Caco-2 (cell line): ENCODE measurements at regions not wholly inside any gene's neighbourhood (a gene's known extent, or its start where the extent isn't known, plus 50 kb on each side); places are given as distances from the start of the nearest gene placed in this dataset.
A peak's percentile ranks its signal among the peaks of the same experiment; 100 is the strongest.

Source experiments
- BruUV-seq: library from RNA; stranded (reverse); fragments of 400-500 nt; replicated peaks from 2 replicates; lab custom pipeline; 2021; lab: Mats Ljungman, UMichigan
- CTCF ChIA-PET: fragments of 300-600 bp; sonication (Branson Sonifier 250); formaldehyde crosslinking; loops from one replicate; lab custom pipeline; 2022; ENCODE audit warnings: antibody characterized with exemption; lab: Charles Lee
- POLR2A ChIA-PET: fragments of 300-600 bp; sonication (Branson Sonifier 250); formaldehyde crosslinking; loops from one replicate; lab custom pipeline; 2022; ENCODE audit warnings: antibody characterized with exemption; lab: Charles Lee
- DNase-seq, 2 experiments: peaks; one replicate each; pipeline versions ENCODE4 v3.0.0 to v3.0.0-alpha.2; 2020 to 2022
- H3K27me3 ChIP-seq: replicated peaks from 2 replicates; pipeline ENCODE4 v1.6.0; 2011; ENCODE audit warnings: low read length; ENCODE audit not compliant: control insufficient read depth, insufficient read depth
- H3K36me3 ChIP-seq: 2 replicates; pipeline ENCODE4 v1.5.1; 2011; ENCODE audit warnings: low read length; ENCODE audit not compliant: control insufficient read depth, insufficient read depth
- H3K4me1 ChIP-seq: fragments of 250-450 bp; sonication (Bioruptor Pico); 2 replicates; pipeline ENCODE4 v1.5.1; 2020; ENCODE audit warnings: mild to moderate bottlenecking
- H3K4me3 ChIP-seq: 2 replicates; pipeline ENCODE4 v1.5.1; 2011; ENCODE audit warnings: low read depth, mild to moderate bottlenecking, control low read depth, low read length
- H3K9me3 ChIP-seq: fragments of 250-450 bp; sonication (Bioruptor Pico); 2 replicates; pipeline ENCODE4 v1.5.1; 2020; ENCODE audit warnings: mild to moderate bottlenecking, moderate library complexity
- H3K27ac Mint-ChIP-seq: one replicate; pipeline ENCODE4 v1.8.0; 2022; ENCODE audit warnings: mixed read lengths; ENCODE audit not compliant: unreplicated experiment
- H3K27me3 Mint-ChIP-seq: one replicate; pipeline ENCODE4 v1.8.0; 2022; ENCODE audit warnings: mixed read lengths; ENCODE audit not compliant: insufficient read depth, unreplicated experiment
- H3K36me3 Mint-ChIP-seq: one replicate; pipeline ENCODE4 v1.8.0; 2022; ENCODE audit warnings: mild to moderate bottlenecking, mixed read lengths; ENCODE audit not compliant: insufficient read depth, unreplicated experiment
- H3K4me1 Mint-ChIP-seq: one replicate; pipeline ENCODE4 v1.8.0; 2022; ENCODE audit warnings: low read depth, mixed read lengths; ENCODE audit not compliant: unreplicated experiment
- H3K4me3 Mint-ChIP-seq: one replicate; pipeline ENCODE4 v1.8.0; 2022; ENCODE audit warnings: mild to moderate bottlenecking, moderate library complexity, mixed read lengths; ENCODE audit not compliant: unreplicated experiment
- H3K9me3 Mint-ChIP-seq: one replicate; pipeline ENCODE4 v1.8.0; 2022; ENCODE audit warnings: mixed read lengths; ENCODE audit not compliant: unreplicated experiment
- CTCF ChIP-seq, 2 experiments: fragments of 200-600 bp in 1 of 2; IDR thresholded peaks; 1 replicate in 1 of 2; 2 replicates in 1 of 2; pipeline versions ENCODE4 v1.5.1 to v1.8.0; 2011 to 2022; ENCODE audit warnings: antibody characterized with exemption in 1 of 2, control low read depth in 1 of 2, inconsistent platforms in 1 of 2, low read depth in 1 of 2, low read length in 1 of 2, mild to moderate bottlenecking in 1 of 2, moderate library complexity in 1 of 2; ENCODE audit not compliant: insufficient read depth in 1 of 2, severe bottlenecking in 1 of 2, unreplicated experiment in 1 of 2
- intact Hi-C: fragments of 100-400 bp; cut with micrococcal nuclease; formaldehyde crosslinking; loops from one replicate; pipeline ENCODE4 v1.10.0; 2022; ENCODE audit not compliant: unreplicated experiment

- H3K36me3 ChIP-seq = no peaks in the 10 kb centered on the region
- H3K27me3 ChIP-seq = no peaks in the 10 kb centered on the region
- peaks cover 32% of the 10 kb centered on the region for H3K4me1 ChIP-seq
- no peaks in the 10 kb centered on the region for H3K4me1 Mint-ChIP-seq
- POLR2A ChIA-PET = interaction anchor here (0.6 to 2.6 kb wide), 3 partner anchors 12 to 23 kb away, joined by 3 to 11 read pairs (median 3); no protein-coding TSS in a partner anchor
- no peaks in the 10 kb centered on the region for H3K27me3 Mint-ChIP-seq
- peaks cover 10% of the 10 kb centered on the region for H3K9me3 ChIP-seq
- H3K36me3 Mint-ChIP-seq = peaks cover 6% of the 10 kb centered on the region
- no peak for DNase-seq
- H3K4me3 ChIP-seq = no peak overlapping the region
- H3K9me3 Mint-ChIP-seq = peaks cover 9% of the 10 kb centered on the region
- CTCF ChIA-PET = interaction anchor here (0.7 to 0.8 kb wide), 2 partner anchors 13 to 23 kb away, joined by 3 to 4 read pairs; no protein-coding TSS in a partner anchor
- no peak overlapping the region for H3K4me3 Mint-ChIP-seq
- intact Hi-C loops = no loop called here
- BruUV-seq = no TSS peak
- H3K27ac Mint-ChIP-seq = peak overlapping the region; percentile 72
- TF ChIP-seq CTCF (IDR thresholded peaks at IDR 0.05; ENCODE audit: insufficient read depth in 1 of 2, low read depth in 1 of 2, low read length in 1 of 2, severe bottlenecking in 1 of 2, unreplicated experiment in 1 of 2) = no peak
These were observed 106.4 kb downstream of the SIK1 start for GRCh38 chr21:43320526-43320925.

- no peak overlapping the region for H3K27ac Mint-ChIP-seq
- peaks cover 6% of the 10 kb centered on the region for H3K36me3 Mint-ChIP-seq
- no peak overlapping the region for H3K4me3 Mint-ChIP-seq
- TF ChIP-seq CTCF (IDR thresholded peaks at IDR 0.05; ENCODE audit: insufficient read depth in 1 of 2, low read depth in 1 of 2, low read length in 1 of 2, severe bottlenecking in 1 of 2, unreplicated experiment in 1 of 2) = no peak
- intact Hi-C loops = no loop called here
- CTCF ChIA-PET = no interaction called here
- Histone ChIP-seq H3K9me3 (peaks cover 10% of the 10 kb centered on the region), H3K4me1 (peaks cover 32% of the 10 kb centered on the region), H3K4me3 (no peak overlapping the region), H3K36me3 (no peaks in the 10 kb centered on the region), H3K27me3 (no peaks in the 10 kb centered on the region)
- POLR2A ChIA-PET = interaction anchor here (2.6 kb wide), 1 partner anchor 15 kb away, joined by 11 read pairs; no protein-coding TSS in a partner anchor
- no peaks in the 10 kb centered on the region for H3K4me1 Mint-ChIP-seq
- no TSS peak for BruUV-seq
- no peaks in the 10 kb centered on the region for H3K27me3 Mint-ChIP-seq
- H3K9me3 Mint-ChIP-seq = peaks cover 9% of the 10 kb centered on the region
- DNase-seq = peak in 1 of 2 experiments; percentile 40
These were observed 107.8 kb downstream of the SIK1 start for GRCh38 chr21:43318841-43319781.

GRCh38 chr21:43318368-43318767 is 108.6 kb downstream of the SIK1 start:
- POLR2A ChIA-PET = no interaction called here
- Mint-ChIP-seq H3K4me3 (no peak overlapping the region), H3K27ac (no peak overlapping the region), H3K4me1 (no peaks in the 10 kb centered on the region), H3K36me3 (peaks cover 6% of the 10 kb centered on the region), H3K27me3 (no peaks in the 10 kb centered on the region), H3K9me3 (peaks cover 9% of the 10 kb centered on the region)
- Histone ChIP-seq H3K36me3 (no peaks in the 10 kb centered on the region), H3K4me3 (no peak overlapping the region), H3K9me3 (peaks cover 10% of the 10 kb centered on the region), H3K4me1 (peaks cover 40% of the 10 kb centered on the region), H3K27me3 (no peaks in the 10 kb centered on the region)
- TF ChIP-seq CTCF (IDR thresholded peaks at IDR 0.05; ENCODE audit: insufficient read depth in 1 of 2, low read depth in 1 of 2, low read length in 1 of 2, severe bottlenecking in 1 of 2, unreplicated experiment in 1 of 2) = no peak
- CTCF ChIA-PET = no interaction called here
- no TSS peak for BruUV-seq
- intact Hi-C loops = no loop called here
- DNase-seq = no peak
